HG03575 (cell line): ENCODE measurements at regions not wholly inside any gene's neighbourhood (a gene's known extent, or its start where the extent isn't known, plus 50 kb on each side); places are given as distances from the start of the nearest gene placed in this dataset.

ENCODE experiments used
- ATAC-seq: cut with Tn5 transposase; IDR thresholded peaks from one replicate; pipeline ENCODE4 v1.9.1; 2021; ENCODE audit not compliant: unreplicated experiment, insufficient number of reproducible peaks, low FRiP score; ENCODE audit errors: extremely low read depth

- ATAC-seq: no peak
Measured at GRCh38 chr14:86722612-86723253, 1192.8 kb downstream of the FLRT2 start.

- no peak for ATAC-seq
Measured at GRCh38 chr14:86714575-86714974, 1184.6 kb downstream of the FLRT2 start.

GRCh38 chr14:86714153-86714552 is 1184.2 kb downstream of the FLRT2 start:
- no peak for ATAC-seq

- ATAC-seq: no peak
Measured at GRCh38 chr14:86712727-86713126, 1182.8 kb downstream of the FLRT2 start.

GRCh38 chr14:86712176-86712575 is 1182.2 kb downstream of the FLRT2 start:
- no peak for ATAC-seq

GRCh38 chr14:86708846-86709339 is 1178.9 kb downstream of the FLRT2 start:
- no peak for ATAC-seq

- ATAC-seq: no peak
Measured at GRCh38 chr14:86707071-86707470, 1177.1 kb downstream of the FLRT2 start.

GRCh38 chr14:86683561-86683960 is 1153.6 kb downstream of the FLRT2 start:
- no peak for ATAC-seq

GRCh38 chr14:86675059-86675458 is 1145.1 kb downstream of the FLRT2 start:
- ATAC-seq: no peak

- no peak for ATAC-seq
Measured at GRCh38 chr14:86673523-86673969, 1143.6 kb downstream of the FLRT2 start.

- ATAC-seq: no peak
Measured at GRCh38 chr14:86672080-86672479, 1142.1 kb downstream of the FLRT2 start.

- no peak for ATAC-seq
Measured at GRCh38 chr14:86665975-86666374, 1136.0 kb downstream of the FLRT2 start.

GRCh38 chr14:86662334-86662733 is 1132.4 kb downstream of the FLRT2 start:
- ATAC-seq: no peak

- ATAC-seq: no peak
Measured at GRCh38 chr14:86654558-86655184, 1124.7 kb downstream of the FLRT2 start.

- no peak for ATAC-seq
Measured at GRCh38 chr14:86652526-86652925, 1122.6 kb downstream of the FLRT2 start.

GRCh38 chr14:86646696-86647690 is 1117.0 kb downstream of the FLRT2 start:
- ATAC-seq: no peak

- ATAC-seq: no peak
Measured at GRCh38 chr14:86646125-86646524, 1116.2 kb downstream of the FLRT2 start.

- no peak for ATAC-seq
Measured at GRCh38 chr14:86641310-86641709, 1111.4 kb downstream of the FLRT2 start.

- no peak for ATAC-seq
Measured at GRCh38 chr14:86640288-86640687, 1110.3 kb downstream of the FLRT2 start.
